Smooth muscle cell (in vitro differentiated cells): ENCODE measurements at regions not wholly inside any gene's neighbourhood (a gene's known extent, or its start where the extent isn't known, plus 50 kb on each side); places are given as distances from the start of the nearest gene placed in this dataset.

Experiments used
- DNase-seq: peaks from one replicate; lab custom pipeline; 2025; ENCODE audit not compliant: unreplicated experiment; lab: John Stamatoyannopoulos, UW
- H2AFZ ChIP-seq: fragments of 200-600 bp; sonication (generic); 2 replicates; pipeline ENCODE4 v1.6.0; 2016; ENCODE audit warnings: antibody characterized with exemption, low read depth, mild to moderate bottlenecking
- H3F3A ChIP-seq: fragments of 200-600 bp; sonication (generic); 2 replicates; pipeline ENCODE4 v1.6.0; 2017; ENCODE audit warnings: antibody characterized with exemption, low read depth
- H3K27ac ChIP-seq: fragments of 200-600 bp; sonication (generic); 2 replicates; pipeline ENCODE4 v1.5.1; 2016; ENCODE audit warnings: low read depth, mild to moderate bottlenecking
- H3K27me3 ChIP-seq: fragments of 200-600 bp; sonication (generic); 2 replicates; pipeline ENCODE4 v1.6.1; 2016; ENCODE audit warnings: low read depth, mild to moderate bottlenecking
- H3K36me3 ChIP-seq: fragments of 200-600 bp; sonication (generic); 2 replicates; pipeline ENCODE4 v1.5.1; 2016; ENCODE audit warnings: low read depth
- H3K4me1 ChIP-seq: fragments of 200-600 bp; sonication (generic); 2 replicates; pipeline ENCODE4 v1.5.1; 2016; ENCODE audit warnings: low read depth
- H3K4me2 ChIP-seq: fragments of 200-600 bp; sonication (generic); 2 replicates; pipeline ENCODE4 v1.6.0; 2016; ENCODE audit warnings: mild to moderate bottlenecking
- H3K4me3 ChIP-seq: fragments of 200-600 bp; sonication (generic); 2 replicates; pipeline ENCODE4 v1.5.1; 2016; ENCODE audit warnings: mild to moderate bottlenecking
- H3K79me2 ChIP-seq: fragments of 200-600 bp; sonication (generic); 2 replicates; pipeline ENCODE4 v1.6.0; 2016; ENCODE audit warnings: low read depth, mild to moderate bottlenecking
- H3K9ac ChIP-seq: fragments of 200-600 bp; sonication (generic); 2 replicates; pipeline ENCODE4 v1.6.0; 2016; ENCODE audit warnings: low read depth
- H3K9me3 ChIP-seq: fragments of 200-600 bp; sonication (generic); replicated peaks from 2 replicates; pipeline ENCODE4 v1.5.1; 2016; ENCODE audit warnings: low read depth
- H4K20me1 ChIP-seq: fragments of 200-600 bp; sonication (generic); 2 replicates; pipeline ENCODE4 v1.6.0; 2016; ENCODE audit warnings: low read depth
- CTCF ChIP-seq: fragments of 200-600 bp; sonication (generic); IDR thresholded peaks from 2 replicates; pipeline ENCODE4 v1.5.1; 2017; ENCODE audit warnings: borderline replicate concordance, mild to moderate bottlenecking, antibody characterized with exemption; ENCODE audit not compliant: insufficient read depth, poor library complexity, severe bottlenecking
- WGBS: methylation state at CpG from one replicate; pipeline ENCODE4 v1.1.7; 2016; ENCODE audit warnings: low lambda C conversion rate; 5-methylcytosine and 5-hydroxymethylcytosine counted together

- no peak overlapping the region for H3K9ac ChIP-seq
- no peak overlapping the region for H2AFZ ChIP-seq
- no peak overlapping the region for H3K27ac ChIP-seq
- no peaks in the 10 kb centered on the region for H3K27me3 ChIP-seq
- H3K4me1 ChIP-seq = no peaks in the 10 kb centered on the region
- no peaks in the 10 kb centered on the region for H3K79me2 ChIP-seq
- no peak for DNase-seq
- no peaks in the 10 kb centered on the region for H3K9me3 ChIP-seq
- H3K36me3 ChIP-seq = no peaks in the 10 kb centered on the region
- no peaks in the 10 kb centered on the region for H3F3A ChIP-seq
- H3K4me2 ChIP-seq = no peak overlapping the region
- 75% methylated on average over 4 of the region's 4 CpGs for WGBS
- H4K20me1 ChIP-seq = no peaks in the 10 kb centered on the region
- no peak for TF ChIP-seq CTCF
- H3K4me3 ChIP-seq = no peak overlapping the region
Measured at GRCh38 chr17:53336281-53336680, 486.4 kb upstream of the KIF2B start.

GRCh38 chr17:53335443-53335842 lies 487.3 kb upstream of the KIF2B start:
- Histone ChIP-seq H3K4me3 (no peak overlapping the region), H3K27me3 (no peaks in the 10 kb centered on the region), H3K9ac (no peak overlapping the region), H3F3A (no peaks in the 10 kb centered on the region), H3K79me2 (no peaks in the 10 kb centered on the region), H4K20me1 (no peaks in the 10 kb centered on the region), H3K4me2 (no peak overlapping the region), H2AFZ (no peak overlapping the region), H3K9me3 (no peaks in the 10 kb centered on the region), H3K36me3 (no peaks in the 10 kb centered on the region), H3K4me1 (no peaks in the 10 kb centered on the region), H3K27ac (no peak overlapping the region)
- no peak for TF ChIP-seq CTCF
- 100% methylated on average over 1 of the region's 1 CpG for WGBS
- DNase-seq = no peak

- WGBS = 89% methylated on average over 2 of the region's 2 CpGs
Measured at GRCh38 chr17:53330756-53331155, 492.0 kb upstream of the KIF2B start.

More at GRCh38 chr17:53330756-53331155, 492.0 kb upstream of the KIF2B start:
- Histone ChIP-seq H3K4me2 (no peak overlapping the region), H3K36me3 (no peaks in the 10 kb centered on the region), H4K20me1 (no peaks in the 10 kb centered on the region), H3K9me3 (no peaks in the 10 kb centered on the region), H2AFZ (no peak overlapping the region), H3K4me1 (no peaks in the 10 kb centered on the region), H3K79me2 (no peaks in the 10 kb centered on the region), H3F3A (no peaks in the 10 kb centered on the region), H3K4me3 (no peak overlapping the region), H3K27ac (no peak overlapping the region), H3K9ac (no peak overlapping the region), H3K27me3 (no peaks in the 10 kb centered on the region)
- no peak for TF ChIP-seq CTCF
- DNase-seq = no peak
